Neuronal stem cell (in vitro differentiated cells): ENCODE measurements at regions not wholly inside any gene's neighbourhood (a gene's known extent, or its start where the extent isn't known, plus 50 kb on each side); places are given as distances from the start of the nearest gene placed in this dataset.

Source experiments
- DNase-seq: peaks from one replicate; pipeline ENCODE4 v3.0.0-alpha.2; 2013; ENCODE audit warnings: low spot score
- H2AFZ ChIP-seq: one replicate; pipeline ENCODE4 v1.6.1; 2013; ENCODE audit warnings: mild to moderate bottlenecking, low read length, inconsistent platforms
- H2AK5ac ChIP-seq: 2 replicates; pipeline ENCODE4 v1.6.1; 2013; ENCODE audit warnings: low read depth, mild to moderate bottlenecking, inconsistent platforms, low read length, moderate library complexity, mixed read lengths
- H2BK120ac ChIP-seq: 2 replicates; pipeline ENCODE4 v1.6.1; 2013; ENCODE audit warnings: low read depth, mild to moderate bottlenecking, inconsistent platforms, low read length, moderate library complexity, mixed read lengths
- H2BK12ac ChIP-seq: one replicate; pipeline ENCODE4 v1.6.1; 2013; ENCODE audit warnings: low read length, inconsistent platforms
- H2BK15ac ChIP-seq: 2 replicates; pipeline ENCODE4 v1.6.1; 2013; ENCODE audit warnings: mild to moderate bottlenecking, low read length, inconsistent platforms, mixed read lengths
- H2BK5ac ChIP-seq: one replicate; pipeline ENCODE4 v1.6.1; 2013; ENCODE audit warnings: inconsistent platforms, mild to moderate bottlenecking, low read length, moderate library complexity
- H3K14ac ChIP-seq: one replicate; pipeline ENCODE4 v1.6.1; 2013; ENCODE audit warnings: low read length, inconsistent platforms
- H3K18ac ChIP-seq: 2 replicates; pipeline ENCODE4 v1.6.1; 2013; ENCODE audit warnings: low read length, inconsistent platforms
- H3K23ac ChIP-seq: 2 replicates; pipeline ENCODE4 v1.6.1; 2013; ENCODE audit warnings: low read depth, mild to moderate bottlenecking, mixed read lengths, low read length, inconsistent platforms; ENCODE audit not compliant: poor library complexity
- H3K27ac ChIP-seq: replicated peaks from 3 replicates; pipeline ENCODE4 v1.5.1; 2013; ENCODE audit warnings: low read length, inconsistent platforms
- H3K27me3 ChIP-seq, 3 experiments: 2 replicates each; pipeline ENCODE4 v1.6.1; 2013; ENCODE audit warnings: low read length in 3 of 3, mild to moderate bottlenecking in 2 of 3, inconsistent platforms in 1 of 3, low read depth in 1 of 3, mixed read lengths in 1 of 3, moderate library complexity in 1 of 3; ENCODE audit not compliant: control insufficient read depth in 3 of 3, insufficient read depth in 3 of 3
- H3K36me3 ChIP-seq, 2 donors: replicated peaks in 1 of 2; 2 replicates each; pipeline ENCODE4 v1.6.1; 2013; ENCODE audit warnings: low read length in 2 of 2; ENCODE audit not compliant: control insufficient read depth in 2 of 2, insufficient read depth in 2 of 2
- H3K4ac ChIP-seq: 2 replicates; pipeline ENCODE4 v1.6.1; 2013; ENCODE audit warnings: inconsistent platforms, mild to moderate bottlenecking, low read length, moderate library complexity
- H3K4me1 ChIP-seq, 2 donors: 1 replicate in 1 of 2; 2 replicates in 1 of 2; pipeline ENCODE4 v1.6.1; 2013; ENCODE audit warnings: low read length in 2 of 2, low read depth in 1 of 2; ENCODE audit not compliant: control insufficient read depth in 2 of 2, insufficient read depth in 1 of 2
- H3K4me2 ChIP-seq: one replicate; pipeline ENCODE4 v1.6.1; 2013; ENCODE audit warnings: mild to moderate bottlenecking, low read length, inconsistent platforms; ENCODE audit not compliant: insufficient read depth, poor library complexity, severe bottlenecking
- H3K4me3 ChIP-seq, 2 donors: 2 replicates each; pipeline ENCODE4 v1.5.1; 2013; ENCODE audit warnings: low read length in 2 of 2, mild to moderate bottlenecking in 2 of 2, inconsistent platforms in 1 of 2, moderate library complexity in 1 of 2
- H3K79me1 ChIP-seq: one replicate; pipeline ENCODE4 v1.6.1; 2013; ENCODE audit warnings: low read depth, mild to moderate bottlenecking, inconsistent platforms, low read length, moderate library complexity
- H3K9ac ChIP-seq: one replicate; pipeline ENCODE4 v1.6.1; 2013; ENCODE audit warnings: mild to moderate bottlenecking, low read depth, low read length, inconsistent platforms; ENCODE audit not compliant: poor library complexity
- H3K9me3 ChIP-seq, 2 donors: replicated peaks in 1 of 2; 2 replicates each; pipeline versions ENCODE3 to v1.6.1; 2013; ENCODE audit warnings: low read length in 2 of 2, mild to moderate bottlenecking in 2 of 2, inconsistent platforms in 1 of 2, low read depth in 1 of 2, mixed read lengths in 1 of 2, moderate library complexity in 1 of 2; ENCODE audit not compliant: control insufficient read depth in 2 of 2, insufficient read depth in 1 of 2
- H4K8ac ChIP-seq: one replicate; pipeline ENCODE4 v1.6.1; 2013; ENCODE audit warnings: low read depth, mild to moderate bottlenecking, inconsistent platforms, low read length, moderate library complexity
- H4K91ac ChIP-seq: one replicate; pipeline ENCODE4 v1.6.1; 2013; ENCODE audit warnings: low read length, low read depth, mild to moderate bottlenecking, inconsistent platforms; ENCODE audit not compliant: poor library complexity
- WGBS, 2 donors: extraction: QIAGEN DNeasy Blood & Tissue Kit; methylation state at CpG; one replicate each; pipeline ENCODE4 v1.1.7; 2013; ENCODE audit warnings: missing lambda C conversion rate in 2 of 2, mixed read lengths in 1 of 2; ENCODE audit not compliant: insufficient read length in 2 of 2, insufficient replicate concordance in 1 of 2; ENCODE audit errors: extremely low coverage in 2 of 2; 5-methylcytosine and 5-hydroxymethylcytosine counted together

DNA sequence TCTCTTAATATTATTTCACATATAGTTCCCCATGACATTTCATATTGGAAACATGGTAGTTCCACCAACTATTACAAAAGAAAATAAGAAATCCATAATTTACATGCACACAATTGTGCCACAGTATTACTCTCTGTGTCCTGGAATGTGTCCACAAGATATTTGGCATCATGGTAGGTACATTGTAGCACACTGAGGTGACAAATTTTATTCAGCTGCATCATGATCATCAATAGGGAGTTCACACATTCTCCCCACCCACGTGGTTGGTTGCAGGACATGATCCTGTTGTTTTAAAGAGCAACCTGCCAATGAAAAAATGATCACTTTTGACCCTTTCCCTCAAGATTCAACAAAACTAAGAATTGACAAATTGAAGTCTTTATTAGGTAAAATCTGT, 67.1 kb upstream of the HECTD2 start:
- Histone ChIP-seq H3K4me1 (peaks cover 0 to 6% of the 10 kb centered on the region in 2 donors), H4K91ac (no peak overlapping the region), H3K4me3 (no peak overlapping the region), H3K4ac (no peak overlapping the region), H3K36me3 (no peaks in the 10 kb centered on the region), H3K4me2 (no peak overlapping the region), H3K14ac (no peak overlapping the region), H2BK5ac (no peak overlapping the region), H2BK15ac (no peak overlapping the region), H2BK120ac (no peak overlapping the region), H2AFZ (no peak overlapping the region), H2BK12ac (no peak overlapping the region), H3K27ac (no peak overlapping the region), H4K8ac (no peak overlapping the region), H3K18ac (no peak overlapping the region), H3K9ac (no peak overlapping the region), H2AK5ac (no peak overlapping the region), H3K79me1 (no peaks in the 10 kb centered on the region), H3K27me3 (no peaks in the 10 kb centered on the region), H3K23ac (no peak overlapping the region), H3K9me3 (no peaks in the 10 kb centered on the region)
- no peak for DNase-seq
- WGBS, 2 donors = no CpG with 5 or more reads among the region's 1 CpG

DNA sequence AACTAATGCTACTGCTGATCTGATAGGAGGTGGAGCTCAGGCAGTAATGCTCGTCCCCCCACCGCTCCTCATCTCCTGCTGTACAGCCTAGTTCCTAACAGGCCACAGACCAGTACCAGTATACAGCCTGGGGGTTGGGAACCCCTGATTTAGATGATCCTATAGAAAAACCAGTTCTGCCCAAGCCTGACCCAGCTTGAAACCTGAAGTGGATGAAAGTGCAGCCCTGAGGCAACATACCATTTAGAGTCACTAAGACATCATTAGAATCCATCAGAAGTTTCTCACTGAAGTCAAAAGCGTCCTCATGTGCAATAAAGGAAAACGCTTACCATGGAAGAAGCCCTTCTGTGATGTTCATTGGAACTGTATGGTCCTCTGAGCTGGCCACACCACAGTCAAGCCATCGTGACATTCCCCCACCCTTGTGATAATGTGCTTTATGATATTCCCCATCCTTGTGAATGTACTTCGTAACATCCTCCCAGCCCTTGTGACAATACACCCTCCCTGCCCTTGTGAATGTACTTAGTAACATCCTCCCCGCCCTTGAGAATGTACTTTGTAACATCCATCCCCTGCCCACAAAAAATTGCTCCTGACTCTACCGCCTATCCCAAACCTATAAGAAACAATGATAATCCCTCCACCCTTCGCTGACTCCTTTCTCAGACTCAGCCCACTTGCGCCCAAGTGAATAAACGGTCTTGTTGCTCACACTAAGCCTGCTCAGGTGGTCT, 65.9 kb upstream of the HECTD2 start:
- Histone ChIP-seq H3K14ac (no peak overlapping the region), H2BK5ac (no peak overlapping the region), H4K8ac (no peak overlapping the region), H3K18ac (no peak overlapping the region), H2BK12ac (no peak overlapping the region), H3K36me3 (no peaks in the 10 kb centered on the region), H2AK5ac (no peak overlapping the region), H4K91ac (no peak overlapping the region), H3K9ac (no peak overlapping the region), H3K79me1 (no peaks in the 10 kb centered on the region), H3K4ac (no peak overlapping the region), H2BK120ac (no peak overlapping the region), H2BK15ac (no peak overlapping the region), H3K23ac (no peak overlapping the region), H3K9me3 (no peaks in the 10 kb centered on the region), H3K4me2 (no peak overlapping the region), H3K4me1 (peaks cover 0 to 6% of the 10 kb centered on the region in 2 donors), H3K27ac (no peak overlapping the region), H3K27me3 (no peaks in the 10 kb centered on the region), H2AFZ (no peak overlapping the region), H3K4me3 (no peak overlapping the region)
- DNase-seq = no peak
- no CpG with 5 or more reads among the region's 11 CpGs for WGBS, 2 donors

DNA sequence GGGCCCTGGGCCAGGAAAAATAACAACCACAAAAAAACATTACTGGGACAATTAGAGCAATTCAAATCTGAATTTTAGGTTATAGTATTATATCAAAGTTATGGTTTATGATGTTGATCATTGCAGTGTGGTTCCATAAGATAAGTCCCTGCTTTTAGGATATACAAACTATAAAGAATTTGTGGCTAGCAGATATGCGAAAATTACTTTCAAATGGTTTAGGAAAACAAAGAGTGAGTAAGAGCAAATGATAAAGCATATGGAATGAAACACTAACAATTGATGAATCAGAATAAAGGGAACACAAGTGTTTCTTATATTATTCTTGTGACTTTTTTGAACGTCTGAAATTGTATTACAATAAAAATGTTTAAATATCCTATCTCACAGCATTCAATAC, 64.4 kb upstream of the HECTD2 start:
- WGBS, 2 donors = no CpG with 5 or more reads among the region's 2 CpGs
- H3K27ac ChIP-seq = no peak overlapping the region
- H2BK12ac ChIP-seq = no peak overlapping the region
- H2BK15ac ChIP-seq = no peak overlapping the region
- no peak overlapping the region for H2AFZ ChIP-seq
- H3K4ac ChIP-seq = no peak overlapping the region
- no peaks in the 10 kb centered on the region for H3K9me3 ChIP-seq
- no peaks in the 10 kb centered on the region for H3K79me1 ChIP-seq
- H3K4me3 ChIP-seq = no peak overlapping the region
- H3K18ac ChIP-seq = no peak overlapping the region
- no peak for DNase-seq
- no peak overlapping the region for H4K8ac ChIP-seq
- H3K27me3 ChIP-seq = no peaks in the 10 kb centered on the region
- no peak overlapping the region for H2AK5ac ChIP-seq
- H3K9ac ChIP-seq = no peak overlapping the region
- no peak overlapping the region for H2BK5ac ChIP-seq
- H3K23ac ChIP-seq = no peak overlapping the region
- no peak overlapping the region for H4K91ac ChIP-seq
- no peak overlapping the region for H3K4me2 ChIP-seq
- H2BK120ac ChIP-seq = no peak overlapping the region
- peaks cover 0 to 3% of the 10 kb centered on the region in 2 donors for H3K4me1 ChIP-seq
- no peaks in the 10 kb centered on the region for H3K36me3 ChIP-seq
- no peak overlapping the region for H3K14ac ChIP-seq

DNA sequence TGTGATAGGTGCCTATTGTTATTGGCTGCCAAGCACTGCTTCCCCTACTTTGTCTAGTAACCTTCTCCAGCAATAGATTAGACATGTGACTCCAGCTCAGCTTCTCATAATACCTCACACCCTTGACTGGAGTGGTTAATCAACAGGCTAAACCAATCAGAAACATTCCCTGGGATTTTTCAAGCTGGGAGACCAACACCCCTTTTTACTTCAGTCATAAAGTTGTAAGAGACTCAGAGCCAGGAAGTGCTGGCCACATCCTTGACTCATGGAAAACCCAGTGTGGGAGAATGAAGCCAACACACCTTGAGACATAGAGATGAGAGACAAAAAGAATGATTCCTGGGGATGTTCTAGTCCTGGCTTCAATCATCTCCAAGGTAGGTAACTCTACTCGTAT, 62.6 kb upstream of the HECTD2 start:
- no CpG with 5 or more reads among the region's 1 CpG for WGBS, 2 donors

More for the DNA sequence above, 62.6 kb upstream of the HECTD2 start:
- no peak overlapping the region for H2AFZ ChIP-seq
- no peak overlapping the region for H4K8ac ChIP-seq
- no peaks in the 10 kb centered on the region for H3K27me3 ChIP-seq
- no peak overlapping the region for H3K14ac ChIP-seq
- no peak overlapping the region for H2BK120ac ChIP-seq
- no peak overlapping the region for H3K27ac ChIP-seq
- no peak overlapping the region for H4K91ac ChIP-seq
- H3K9me3 ChIP-seq = no peaks in the 10 kb centered on the region
- no peak overlapping the region for H2BK5ac ChIP-seq
- H3K4me2 ChIP-seq = no peak overlapping the region
- H3K18ac ChIP-seq = no peak overlapping the region
- H3K4me3 ChIP-seq = no peak overlapping the region
- H3K23ac ChIP-seq = no peak overlapping the region
- no peaks in the 10 kb centered on the region for H3K79me1 ChIP-seq
- no peaks in the 10 kb centered on the region for H3K4me1 ChIP-seq
- H3K9ac ChIP-seq = no peak overlapping the region
- no peak overlapping the region for H2BK15ac ChIP-seq
- no peak for DNase-seq
- H2BK12ac ChIP-seq = no peak overlapping the region
- H3K4ac ChIP-seq = no peak overlapping the region
- H2AK5ac ChIP-seq = no peak overlapping the region
- H3K36me3 ChIP-seq = no peaks in the 10 kb centered on the region
